ENCODE measurements at regions not wholly inside any gene's neighbourhood (a gene's known extent, or its start where the extent isn't known, plus 50 kb on each side); places are given as distances from the start of the nearest gene placed in this dataset.

DNA sequence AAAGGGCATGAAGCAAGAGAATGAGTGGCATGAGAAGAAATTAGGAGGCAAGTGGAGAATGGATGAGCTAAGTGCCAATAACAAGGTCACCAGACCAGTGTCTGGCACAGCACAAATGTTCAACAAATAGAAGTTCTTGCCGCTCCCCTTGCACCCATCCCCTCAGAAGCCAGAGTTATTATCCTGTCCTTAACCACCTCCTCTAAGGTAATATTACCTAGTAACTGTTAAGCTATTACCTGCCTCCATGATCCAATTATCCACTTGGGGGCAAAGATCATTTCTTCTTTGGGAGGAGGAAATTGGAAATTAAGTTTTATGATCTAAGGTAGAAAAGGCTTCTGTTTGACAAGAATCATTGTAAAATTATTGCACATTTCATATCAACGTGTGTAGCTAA lies 133.8 kb downstream of the FOXA2 start:
- TF ChIP-seq, protein P1, sequence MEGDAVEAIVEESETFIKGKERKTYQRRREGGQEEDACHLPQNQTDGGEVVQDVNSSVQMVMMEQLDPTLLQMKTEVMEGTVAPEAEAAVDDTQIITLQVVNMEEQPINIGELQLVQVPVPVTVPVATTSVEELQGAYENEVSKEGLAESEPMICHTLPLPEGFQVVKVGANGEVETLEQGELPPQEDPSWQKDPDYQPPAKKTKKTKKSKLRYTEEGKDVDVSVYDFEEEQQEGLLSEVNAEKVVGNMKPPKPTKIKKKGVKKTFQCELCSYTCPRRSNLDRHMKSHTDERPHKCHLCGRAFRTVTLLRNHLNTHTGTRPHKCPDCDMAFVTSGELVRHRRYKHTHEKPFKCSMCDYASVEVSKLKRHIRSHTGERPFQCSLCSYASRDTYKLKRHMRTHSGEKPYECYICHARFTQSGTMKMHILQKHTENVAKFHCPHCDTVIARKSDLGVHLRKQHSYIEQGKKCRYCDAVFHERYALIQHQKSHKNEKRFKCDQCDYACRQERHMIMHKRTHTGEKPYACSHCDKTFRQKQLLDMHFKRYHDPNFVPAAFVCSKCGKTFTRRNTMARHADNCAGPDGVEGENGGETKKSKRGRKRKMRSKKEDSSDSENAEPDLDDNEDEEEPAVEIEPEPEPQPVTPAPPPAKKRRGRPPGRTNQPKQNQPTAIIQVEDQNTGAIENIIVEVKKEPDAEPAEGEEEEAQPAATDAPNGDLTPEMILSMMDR (optimal IDR thresholded peaks at IDR 0.05 in 1 of 3, IDR thresholded peaks at IDR 0.05 in 1 of 3, conservative IDR thresholded peaks at IDR 0.05 in 1 of 3; ENCODE audit: extremely low read depth in 1 of 3, insufficient read depth in 2 of 3, low read length in 3 of 3) = no peak
- no peak for TF ChIP-seq EZH2 (IDR thresholded peaks at IDR 0.05; ENCODE audit: low read length)
